ENCODE measurements at regions not wholly inside any gene's neighbourhood (a gene's known extent, or its start where the extent isn't known, plus 50 kb on each side); places are given as distances from the start of the nearest gene placed in this dataset.

GRCh38 chr10:117468665-117469064 is 73.9 kb upstream of the EMX2 start (continued):
- TF ChIP-seq SKIL (IDR thresholded peaks at IDR 0.05; ENCODE audit: low read depth, poor library complexity, severe bottlenecking), result no peak
- no peak for TF ChIP-seq FOXM1 (IDR thresholded peaks at IDR 0.05; ENCODE audit: low read depth, low read length)
- TF ChIP-seq FOS (IDR thresholded peaks at IDR 0.05; ENCODE audit: borderline replicate concordance, extremely low read depth, insufficient read length), result no peak
- no peak for TF ChIP-seq TAF1 (IDR thresholded peaks at IDR 0.05; ENCODE audit: borderline replicate concordance, low read depth, low read length)
- no peak for TF ChIP-seq SREBF2 (IDR thresholded peaks at IDR 0.05; ENCODE audit: low read length)
- no peak for TF ChIP-seq E2F4 (IDR thresholded peaks at IDR 0.05; ENCODE audit: low read depth, low read length)

- ChIA-PET CTCF (no interaction called here), SMC1A (ENCODE audit: uncharacterized antibody, unreplicated experiment) (no interaction called here), RAD21 (ENCODE audit: unreplicated experiment) (no interaction called here), POLR2A (no interaction called here)
- Histone ChIP-seq H2AFZ (ENCODE audit: control insufficient read depth, low read depth, low read length) (no peak overlapping the region), H3K4me1 (ENCODE audit: control insufficient read depth, insufficient read depth, low read length) (no peaks in the 10 kb centered on the region), H4K20me1 (ENCODE audit: control insufficient read depth, insufficient read depth) (no peaks in the 10 kb centered on the region), H3K79me2 (ENCODE audit: control insufficient read depth, insufficient read depth, low read length) (no peaks in the 10 kb centered on the region), H3K9ac (ENCODE audit: control insufficient read depth, insufficient read depth, low read length) (no peak overlapping the region), H3K27me3 (replicated peaks in 1 of 2; ENCODE audit: control insufficient read depth in 2 of 2, insufficient read depth in 2 of 2, low read length in 1 of 2) (no peaks in the 10 kb centered on the region), H3K36me3 (ENCODE audit: control insufficient read depth in 2 of 2, insufficient read depth in 2 of 2, low read length in 1 of 2) (no peaks in the 10 kb centered on the region), H3K27ac (ENCODE audit: control insufficient read depth, insufficient read depth) (no peak overlapping the region), H3K4me2 (ENCODE audit: control insufficient read depth, insufficient read depth) (no peak overlapping the region), H3K9me3 (replicated peaks; ENCODE audit: control insufficient read depth, insufficient read depth, low read length) (no peaks in the 10 kb centered on the region; the same call in 2 of the 3 replicates), H3K4me3 (no peak overlapping the region)
- FAIRE-seq, result no peak
- ATAC-seq, result no peak
- DNase-seq (ENCODE audit: low read depth, low spot score), result no peak
- WGBS (ENCODE audit: insufficient coverage, insufficient replicate concordance, low lambda C conversion rate, missing lambda C conversion rate), result 0% methylated on average over 2 of the region's 2 CpGs
- intact Hi-C loops (cut with micrococcal nuclease; ENCODE audit: unreplicated experiment), result no loop called here
- no peak for TF ChIP-seq RAD21 (IDR thresholded peaks at IDR 0.05; ENCODE audit: insufficient read depth, low read depth, low read length)
- no peak for TF ChIP-seq SUPT20H (IDR thresholded peaks at IDR 0.05; ENCODE audit: borderline replicate concordance, control insufficient read depth, low read depth, low read length)
- no peak for TF ChIP-seq NFYB (IDR thresholded peaks at IDR 0.05; ENCODE audit: insufficient read depth, low read depth, low read length)
- no peak for TF ChIP-seq USF2 (IDR thresholded peaks at IDR 0.05; ENCODE audit: borderline replicate concordance, low read depth, low read length)
- TF ChIP-seq MLLT1 (IDR thresholded peaks at IDR 0.05), result no peak
- TF ChIP-seq JUNB (IDR thresholded peaks at IDR 0.05), result no peak
- no peak for TF ChIP-seq MYB (IDR thresholded peaks at IDR 0.05; ENCODE audit: borderline replicate concordance, low read depth, low read length)
- TF ChIP-seq KAT2A (conservative IDR thresholded peaks at IDR 0.05; ENCODE audit: control insufficient read depth, low read depth, low read length), result no peak
- TF ChIP-seq STAT3 (IDR thresholded peaks at IDR 0.05; ENCODE audit: low read depth, low read length), result no peak
- TF ChIP-seq STAT1 (conservative IDR thresholded peaks at IDR 0.05), result no peak
- TF ChIP-seq BRCA1 (IDR thresholded peaks at IDR 0.05; ENCODE audit: low read depth, low read length), result no peak
- in situ Hi-C loops (cut with MboI), result no loop called here
- no TSS peak for BruUV-seq (replicated peaks)
Measured at GRCh38 chr10:117464176-117464575, 78.4 kb upstream of the EMX2 start.
